ENCODE measurements at regions not wholly inside any gene's neighbourhood (a gene's known extent, or its start where the extent isn't known, plus 50 kb on each side); places are given as distances from the start of the nearest gene placed in this dataset.

DNA sequence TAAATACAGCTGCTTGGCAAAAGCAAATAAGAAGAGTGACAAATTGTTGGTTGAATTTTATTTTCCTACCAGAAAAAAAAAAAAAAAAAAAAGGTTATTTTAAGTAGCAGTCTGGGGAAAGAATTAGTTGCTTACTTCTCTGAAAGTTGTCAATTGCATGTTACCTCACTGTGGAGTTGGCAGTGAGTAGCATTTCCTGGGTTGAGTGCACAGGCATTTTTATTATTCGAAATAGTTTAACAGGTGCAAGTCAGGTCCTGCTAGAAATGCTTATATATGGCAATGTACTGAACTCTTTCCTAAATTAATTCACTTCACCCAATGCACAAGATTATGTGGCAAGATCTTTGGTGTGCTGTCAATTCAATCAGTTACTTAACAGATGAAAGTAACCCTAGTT lies 680.6 kb downstream of the EPHA3 start:
- Histone ChIP-seq H3K4me1 (ENCODE audit: control insufficient read depth in 4 of 4, insufficient read depth in 4 of 4, low read length in 3 of 4) (no peaks in the 10 kb centered on the region), H3K9ac (ENCODE audit: low read depth in 1 of 2, low read length in 2 of 2) (no peak overlapping the region), H3K27me3 (ENCODE audit: control insufficient read depth in 4 of 4, insufficient read depth in 4 of 4, low read length in 3 of 4) (no peaks in the 10 kb centered on the region), H3K36me3 (ENCODE audit: control insufficient read depth in 4 of 4, insufficient read depth in 3 of 4, low read depth in 1 of 4, low read length in 3 of 4) (no peaks in the 10 kb centered on the region), H3K9me3 (ENCODE audit: control insufficient read depth in 4 of 4, low read length in 3 of 4) (no peaks in the 10 kb centered on the region), H3K27ac (ENCODE audit: low read depth in 1 of 2, low read length in 2 of 2) (no peak overlapping the region), H3K4me3 (ENCODE audit: low read depth in 1 of 3, low read length in 3 of 3) (no peak overlapping the region)
- 60% methylated on average over 1 of the region's 1 CpG for WGBS
- no peak for DNase-seq (ENCODE audit: low spot score)
- TF ChIP-seq RXRA (IDR thresholded peaks at IDR 0.05) (no peak), FOXA2 (IDR thresholded peaks at IDR 0.05) (no peak), TAF1 (conservative IDR thresholded peaks at IDR 0.05) (no peak), EGR1 (IDR thresholded peaks at IDR 0.05; ENCODE audit: low read depth in 2 of 2) (no peak), SP1 (IDR thresholded peaks at IDR 0.05) (no peak), YY1 (IDR thresholded peaks at IDR 0.05) (no peak), FOXA1 (IDR thresholded peaks at IDR 0.05) (no peak), JUND (IDR thresholded peaks at IDR 0.05) (no peak), NR2F2 (IDR thresholded peaks at IDR 0.05) (no peak), HNF4G (IDR thresholded peaks at IDR 0.05) (no peak), HNF4A (conservative IDR thresholded peaks at IDR 0.05) (no peak), GABPA (IDR thresholded peaks at IDR 0.05 in 1 of 2, conservative IDR thresholded peaks at IDR 0.05 in 1 of 2) (no peak), RAD21 (IDR thresholded peaks at IDR 0.05) (no peak)
- TF ChIP-seq, protein P1, sequence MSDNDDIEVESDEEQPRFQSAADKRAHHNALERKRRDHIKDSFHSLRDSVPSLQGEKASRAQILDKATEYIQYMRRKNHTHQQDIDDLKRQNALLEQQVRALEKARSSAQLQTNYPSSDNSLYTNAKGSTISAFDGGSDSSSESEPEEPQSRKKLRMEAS (IDR thresholded peaks at IDR 0.05), result no peak
- TF ChIP-seq, protein P2, sequence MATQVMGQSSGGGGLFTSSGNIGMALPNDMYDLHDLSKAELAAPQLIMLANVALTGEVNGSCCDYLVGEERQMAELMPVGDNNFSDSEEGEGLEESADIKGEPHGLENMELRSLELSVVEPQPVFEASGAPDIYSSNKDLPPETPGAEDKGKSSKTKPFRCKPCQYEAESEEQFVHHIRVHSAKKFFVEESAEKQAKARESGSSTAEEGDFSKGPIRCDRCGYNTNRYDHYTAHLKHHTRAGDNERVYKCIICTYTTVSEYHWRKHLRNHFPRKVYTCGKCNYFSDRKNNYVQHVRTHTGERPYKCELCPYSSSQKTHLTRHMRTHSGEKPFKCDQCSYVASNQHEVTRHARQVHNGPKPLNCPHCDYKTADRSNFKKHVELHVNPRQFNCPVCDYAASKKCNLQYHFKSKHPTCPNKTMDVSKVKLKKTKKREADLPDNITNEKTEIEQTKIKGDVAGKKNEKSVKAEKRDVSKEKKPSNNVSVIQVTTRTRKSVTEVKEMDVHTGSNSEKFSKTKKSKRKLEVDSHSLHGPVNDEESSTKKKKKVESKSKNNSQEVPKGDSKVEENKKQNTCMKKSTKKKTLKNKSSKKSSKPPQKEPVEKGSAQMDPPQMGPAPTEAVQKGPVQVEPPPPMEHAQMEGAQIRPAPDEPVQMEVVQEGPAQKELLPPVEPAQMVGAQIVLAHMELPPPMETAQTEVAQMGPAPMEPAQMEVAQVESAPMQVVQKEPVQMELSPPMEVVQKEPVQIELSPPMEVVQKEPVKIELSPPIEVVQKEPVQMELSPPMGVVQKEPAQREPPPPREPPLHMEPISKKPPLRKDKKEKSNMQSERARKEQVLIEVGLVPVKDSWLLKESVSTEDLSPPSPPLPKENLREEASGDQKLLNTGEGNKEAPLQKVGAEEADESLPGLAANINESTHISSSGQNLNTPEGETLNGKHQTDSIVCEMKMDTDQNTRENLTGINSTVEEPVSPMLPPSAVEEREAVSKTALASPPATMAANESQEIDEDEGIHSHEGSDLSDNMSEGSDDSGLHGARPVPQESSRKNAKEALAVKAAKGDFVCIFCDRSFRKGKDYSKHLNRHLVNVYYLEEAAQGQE (IDR thresholded peaks at IDR 0.05), result no peak
- TF ChIP-seq, protein P3, sequence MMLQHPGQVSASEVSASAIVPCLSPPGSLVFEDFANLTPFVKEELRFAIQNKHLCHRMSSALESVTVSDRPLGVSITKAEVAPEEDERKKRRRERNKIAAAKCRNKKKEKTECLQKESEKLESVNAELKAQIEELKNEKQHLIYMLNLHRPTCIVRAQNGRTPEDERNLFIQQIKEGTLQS (IDR thresholded peaks at IDR 0.05), result no peak
- TF ChIP-seq, protein P4, sequence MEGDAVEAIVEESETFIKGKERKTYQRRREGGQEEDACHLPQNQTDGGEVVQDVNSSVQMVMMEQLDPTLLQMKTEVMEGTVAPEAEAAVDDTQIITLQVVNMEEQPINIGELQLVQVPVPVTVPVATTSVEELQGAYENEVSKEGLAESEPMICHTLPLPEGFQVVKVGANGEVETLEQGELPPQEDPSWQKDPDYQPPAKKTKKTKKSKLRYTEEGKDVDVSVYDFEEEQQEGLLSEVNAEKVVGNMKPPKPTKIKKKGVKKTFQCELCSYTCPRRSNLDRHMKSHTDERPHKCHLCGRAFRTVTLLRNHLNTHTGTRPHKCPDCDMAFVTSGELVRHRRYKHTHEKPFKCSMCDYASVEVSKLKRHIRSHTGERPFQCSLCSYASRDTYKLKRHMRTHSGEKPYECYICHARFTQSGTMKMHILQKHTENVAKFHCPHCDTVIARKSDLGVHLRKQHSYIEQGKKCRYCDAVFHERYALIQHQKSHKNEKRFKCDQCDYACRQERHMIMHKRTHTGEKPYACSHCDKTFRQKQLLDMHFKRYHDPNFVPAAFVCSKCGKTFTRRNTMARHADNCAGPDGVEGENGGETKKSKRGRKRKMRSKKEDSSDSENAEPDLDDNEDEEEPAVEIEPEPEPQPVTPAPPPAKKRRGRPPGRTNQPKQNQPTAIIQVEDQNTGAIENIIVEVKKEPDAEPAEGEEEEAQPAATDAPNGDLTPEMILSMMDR (IDR thresholded peaks at IDR 0.05; ENCODE audit: low read depth, low read length, missing input control), result no peak
- TF ChIP-seq, protein P5, sequence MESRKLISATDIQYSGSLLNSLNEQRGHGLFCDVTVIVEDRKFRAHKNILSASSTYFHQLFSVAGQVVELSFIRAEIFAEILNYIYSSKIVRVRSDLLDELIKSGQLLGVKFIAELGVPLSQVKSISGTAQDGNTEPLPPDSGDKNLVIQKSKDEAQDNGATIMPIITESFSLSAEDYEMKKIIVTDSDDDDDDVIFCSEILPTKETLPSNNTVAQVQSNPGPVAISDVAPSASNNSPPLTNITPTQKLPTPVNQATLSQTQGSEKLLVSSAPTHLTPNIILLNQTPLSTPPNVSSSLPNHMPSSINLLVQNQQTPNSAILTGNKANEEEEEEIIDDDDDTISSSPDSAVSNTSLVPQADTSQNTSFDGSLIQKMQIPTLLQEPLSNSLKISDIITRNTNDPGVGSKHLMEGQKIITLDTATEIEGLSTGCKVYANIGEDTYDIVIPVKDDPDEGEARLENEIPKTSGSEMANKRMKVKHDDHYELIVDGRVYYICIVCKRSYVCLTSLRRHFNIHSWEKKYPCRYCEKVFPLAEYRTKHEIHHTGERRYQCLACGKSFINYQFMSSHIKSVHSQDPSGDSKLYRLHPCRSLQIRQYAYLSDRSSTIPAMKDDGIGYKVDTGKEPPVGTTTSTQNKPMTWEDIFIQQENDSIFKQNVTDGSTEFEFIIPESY (IDR thresholded peaks at IDR 0.05), result no peak
